SU-DHL-6 (cell line): ENCODE measurements at regions not wholly inside any gene's neighbourhood (a gene's known extent, or its start where the extent isn't known, plus 50 kb on each side); places are given as distances from the start of the nearest gene placed in this dataset.

Experiments used
- EZH2phosphoT487 ChIP-seq: fragments of 200-600 bp; sonication (generic), shearing (Covaris generic); conservative IDR thresholded peaks from 2 replicates; pipeline ENCODE4 v1.6.1; 2018; ENCODE audit warnings: mild to moderate bottlenecking, antibody characterized with exemption, low read length, moderate library complexity, mixed read lengths
- TF ChIP-seq, protein P1 (sequence below): fragments of 200-600 bp; sonication (generic); IDR thresholded peaks from one replicate; pipeline ENCODE4 v1.5.1; 2017; ENCODE audit warnings: antibody characterized with exemption, mild to moderate bottlenecking, low read length, moderate library complexity; ENCODE audit not compliant: insufficient read depth, poor library complexity, severe bottlenecking

DNA sequence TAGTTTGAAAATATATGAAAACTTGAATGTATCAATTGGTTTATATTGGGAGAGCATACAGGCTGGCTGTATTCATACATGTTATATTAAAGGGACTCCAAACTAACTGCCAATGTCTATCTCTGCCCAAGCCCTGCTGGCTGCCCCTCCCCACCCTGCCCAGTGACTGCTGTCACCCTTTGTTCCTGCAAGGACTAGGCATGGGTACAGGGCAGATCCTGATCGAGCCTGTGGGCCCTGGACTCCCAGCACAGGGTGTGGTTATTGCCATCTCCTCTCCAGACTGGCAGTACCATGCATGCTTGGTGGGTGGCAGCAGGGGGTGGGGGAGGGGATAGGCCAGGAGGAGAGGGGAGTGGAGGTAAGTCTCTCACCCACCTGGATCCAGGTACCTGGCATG is 167.5 kb upstream of the RASGEF1B start:
- TF ChIP-seq, protein P1, sequence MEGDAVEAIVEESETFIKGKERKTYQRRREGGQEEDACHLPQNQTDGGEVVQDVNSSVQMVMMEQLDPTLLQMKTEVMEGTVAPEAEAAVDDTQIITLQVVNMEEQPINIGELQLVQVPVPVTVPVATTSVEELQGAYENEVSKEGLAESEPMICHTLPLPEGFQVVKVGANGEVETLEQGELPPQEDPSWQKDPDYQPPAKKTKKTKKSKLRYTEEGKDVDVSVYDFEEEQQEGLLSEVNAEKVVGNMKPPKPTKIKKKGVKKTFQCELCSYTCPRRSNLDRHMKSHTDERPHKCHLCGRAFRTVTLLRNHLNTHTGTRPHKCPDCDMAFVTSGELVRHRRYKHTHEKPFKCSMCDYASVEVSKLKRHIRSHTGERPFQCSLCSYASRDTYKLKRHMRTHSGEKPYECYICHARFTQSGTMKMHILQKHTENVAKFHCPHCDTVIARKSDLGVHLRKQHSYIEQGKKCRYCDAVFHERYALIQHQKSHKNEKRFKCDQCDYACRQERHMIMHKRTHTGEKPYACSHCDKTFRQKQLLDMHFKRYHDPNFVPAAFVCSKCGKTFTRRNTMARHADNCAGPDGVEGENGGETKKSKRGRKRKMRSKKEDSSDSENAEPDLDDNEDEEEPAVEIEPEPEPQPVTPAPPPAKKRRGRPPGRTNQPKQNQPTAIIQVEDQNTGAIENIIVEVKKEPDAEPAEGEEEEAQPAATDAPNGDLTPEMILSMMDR, result no peak
- no peak for TF ChIP-seq EZH2phosphoT487
